Esophagus muscularis mucosa (tissue), 3 donors: ENCODE measurements at regions not wholly inside any gene's neighbourhood (a gene's known extent, or its start where the extent isn't known, plus 50 kb on each side); places are given as distances from the start of the nearest gene placed in this dataset.

ENCODE experiments used
- CTCF ChIP-seq, 3 experiments: fragments of 200-600 bp in 2 of 3; fragments of 450-650 bp in 1 of 3; sonication (generic) in 2 of 3; IDR thresholded peaks; one replicate each; pipeline ENCODE4 v1.5.1; 2017 to 2019; ENCODE audit warnings: antibody characterized with exemption in 3 of 3, mild to moderate bottlenecking in 2 of 3, moderate library complexity in 1 of 3
- POLR2AphosphoS5 ChIP-seq, 2 donors: sonication (generic); formaldehyde crosslinking; IDR thresholded peaks; one replicate each; pipeline ENCODE4 v1.6.1; 2017; ENCODE audit warnings: antibody characterized with exemption in 2 of 2

GRCh38 chr20:24890286-24890685 lies 58.8 kb upstream of the CST7 start:
- no peak for TF ChIP-seq CTCF (IDR thresholded peaks at IDR 0.05)
- TF ChIP-seq POLR2AphosphoS5 (IDR thresholded peaks at IDR 0.05): no peak
